Fibroblast of skin of scalp (primary cell): ENCODE measurements at regions not wholly inside any gene's neighbourhood (a gene's known extent, or its start where the extent isn't known, plus 50 kb on each side); places are given as distances from the start of the nearest gene placed in this dataset.
"Not testable (repeated sequence)": the region's sequence is repeated elsewhere in the genome, so short reads cannot be mapped to it uniquely, and the experiment has no call there.

Source experiments
- DNase-seq: peaks from one replicate; pipeline ENCODE4 v3.0.0-alpha.2; 2013

- DNase-seq = no peak
These were observed 174.2 kb downstream of the LNPK start for GRCh38 chr2:175827856-175828255.

- no peak for DNase-seq
These were observed 177.8 kb downstream of the LNPK start for GRCh38 chr2:175824243-175824642.

- DNase-seq = no peak
These were observed 178.4 kb downstream of the LNPK start for GRCh38 chr2:175823707-175824073.

- no peak for DNase-seq
These were observed 178.9 kb downstream of the LNPK start for GRCh38 chr2:175823002-175823706.

GRCh38 chr2:175817221-175817620 is 184.8 kb downstream of the LNPK start:
- DNase-seq = no peak

GRCh38 chr2:175815537-175815936 is 186.5 kb downstream of the LNPK start:
- no peak for DNase-seq

- DNase-seq = no peak
These were observed 190.1 kb downstream of the LNPK start for GRCh38 chr2:175811971-175812370.

GRCh38 chr2:175808858-175809257 is 193.2 kb downstream of the LNPK start:
- no peak for DNase-seq

- DNase-seq = no peak
These were observed 194.0 kb downstream of the LNPK start for GRCh38 chr2:175808078-175808477.

GRCh38 chr2:175807031-175807873 is 194.8 kb downstream of the LNPK start:
- DNase-seq = no peak

GRCh38 chr2:175806570-175806969 is 195.5 kb downstream of the LNPK start:
- DNase-seq = no peak

GRCh38 chr2:175806125-175806490 is 196.0 kb downstream of the LNPK start:
- DNase-seq = no peak

GRCh38 chr2:175805442-175806124 is 196.5 kb downstream of the LNPK start:
- DNase-seq = peak; percentile 1

- no peak for DNase-seq
These were observed 197.9 kb downstream of the LNPK start for GRCh38 chr2:175804122-175804521.

GRCh38 chr2:175796422-175796821 is 205.6 kb downstream of the LNPK start:
- DNase-seq = not testable (repeated sequence)

GRCh38 chr2:175793648-175794047 is 208.4 kb downstream of the LNPK start:
- DNase-seq = no peak

- DNase-seq = no peak
These were observed 209.2 kb downstream of the LNPK start for GRCh38 chr2:175792881-175793280.

GRCh38 chr2:175792199-175792598 is 209.9 kb downstream of the LNPK start:
- DNase-seq = no peak

GRCh38 chr2:175786471-175787124 is 215.5 kb downstream of the LNPK start:
- DNase-seq = no peak

GRCh38 chr2:175777337-175777736 is 224.7 kb downstream of the LNPK start:
- not testable (repeated sequence) for DNase-seq

GRCh38 chr2:175769200-175769599 is 232.9 kb downstream of the LNPK start:
- DNase-seq = peak; percentile 19

- peak; percentile 17 for DNase-seq
These were observed 235.2 kb downstream of the LNPK start for GRCh38 chr2:175766880-175767279.
